ENCODE measurements at regions not wholly inside any gene's neighbourhood (a gene's known extent, or its start where the extent isn't known, plus 50 kb on each side); places are given as distances from the start of the nearest gene placed in this dataset.
"Not testable (repeated sequence)": the region's sequence is repeated elsewhere in the genome, so short reads cannot be mapped to it uniquely, and the experiment has no call there.

GRCh38 chr11:71127806-71128205, 124.6 kb downstream of the SHANK2 start:
- Histone ChIP-seq H3K9me3 (no peaks in the 10 kb centered on the region), H3K27me3 (replicated peaks; ENCODE audit: insufficient read depth) (no peaks in the 10 kb centered on the region), H3K4me3 (no peak overlapping the region), H3K27ac (no peak overlapping the region), H3K36me3 (no peaks in the 10 kb centered on the region), H3K4me1 (replicated peaks) (no peaks in the 10 kb centered on the region)
- 89% methylated on average over 11 of the region's 11 CpGs for WGBS
- no peak for DNase-seq (ENCODE audit: low spot score)
- TF ChIP-seq POLR2AphosphoS5 (IDR thresholded peaks at IDR 0.05) (no peak), CTCF (IDR thresholded peaks at IDR 0.05) (no peak), POLR2A (IDR thresholded peaks at IDR 0.05) (no peak)
- intact Hi-C loops (cut with DNase I) = no loop called here

- H3K9me3 ChIP-seq; H3K4me1 ChIP-seq (replicated peaks); H3K36me3 ChIP-seq; H3K27ac ChIP-seq; intact Hi-C loops (cut with DNase I); H3K4me3 ChIP-seq; H3K27me3 ChIP-seq (replicated peaks; ENCODE audit: insufficient read depth); DNase-seq (ENCODE audit: low spot score): not testable (repeated sequence)
- WGBS = 72% methylated on average over 5 of the region's 5 CpGs
These were observed 126.0 kb downstream of the SHANK2 start for GRCh38 chr11:71126401-71126800.

GRCh38 chr11:71125150-71125549, 127.2 kb downstream of the SHANK2 start:
- Histone ChIP-seq H3K4me1 (replicated peaks) (no peaks in the 10 kb centered on the region), H3K4me3 (no peak overlapping the region), H3K27ac (no peak overlapping the region), H3K36me3 (no peaks in the 10 kb centered on the region), H3K9me3 (no peaks in the 10 kb centered on the region), H3K27me3 (replicated peaks; ENCODE audit: insufficient read depth) (no peaks in the 10 kb centered on the region)
- DNase-seq (ENCODE audit: low spot score) = no peak
- 76% methylated on average over 3 of the region's 3 CpGs for WGBS
- intact Hi-C loops (cut with DNase I) = no loop called here
- TF ChIP-seq CTCF (IDR thresholded peaks at IDR 0.05) (no peak), POLR2AphosphoS5 (IDR thresholded peaks at IDR 0.05) (no peak), POLR2A (IDR thresholded peaks at IDR 0.05) (no peak)

- Histone ChIP-seq H3K36me3 (no peaks in the 10 kb centered on the region), H3K9me3 (no peaks in the 10 kb centered on the region), H3K4me1 (replicated peaks) (no peaks in the 10 kb centered on the region), H3K27ac (no peak overlapping the region), H3K4me3 (no peak overlapping the region), H3K27me3 (replicated peaks; ENCODE audit: insufficient read depth) (no peaks in the 10 kb centered on the region)
- DNase-seq (ENCODE audit: low spot score) = no peak
- 79% methylated on average over 2 of the region's 2 CpGs for WGBS
- intact Hi-C loops (cut with DNase I) = no loop called here
- no peak for TF ChIP-seq POLR2A (IDR thresholded peaks at IDR 0.05)
- TF ChIP-seq POLR2AphosphoS5 (IDR thresholded peaks at IDR 0.05) = no peak
- no peak for TF ChIP-seq CTCF (IDR thresholded peaks at IDR 0.05)
These were observed 128.2 kb downstream of the SHANK2 start for GRCh38 chr11:71124127-71124526.

- H3K27me3 ChIP-seq (replicated peaks; ENCODE audit: insufficient read depth) = no peaks in the 10 kb centered on the region
- intact Hi-C loops (cut with DNase I) = no loop called here
- 29% methylated on average over 6 of the region's 7 CpGs for WGBS
- no peaks in the 10 kb centered on the region for H3K36me3 ChIP-seq
- TF ChIP-seq POLR2A (IDR thresholded peaks at IDR 0.05) (no peak), CTCF (IDR thresholded peaks at IDR 0.05) (peak in 3 of 4 experiments; percentile 37 to 57 (median 42)), POLR2AphosphoS5 (IDR thresholded peaks at IDR 0.05) (peak; percentile 24)
- DNase-seq (ENCODE audit: low spot score) = peak; percentile 53
- no peaks in the 10 kb centered on the region for H3K9me3 ChIP-seq
- H3K4me1 ChIP-seq (replicated peaks) = no peaks in the 10 kb centered on the region
- no peak overlapping the region for H3K27ac ChIP-seq
- no peak overlapping the region for H3K4me3 ChIP-seq
These were observed 131.9 kb downstream of the SHANK2 start for GRCh38 chr11:71120471-71120896.
